Mesothelial cell of epicardium (in vitro differentiated cells): ENCODE measurements at regions not wholly inside any gene's neighbourhood (a gene's known extent, or its start where the extent isn't known, plus 50 kb on each side); places are given as distances from the start of the nearest gene placed in this dataset.

Experiments used
- DNase-seq, 2 experiments: peaks; one replicate each; pipeline ENCODE4 v3.0.0; 2021; ENCODE audit warnings: low spot score in 2 of 2; ENCODE audit not compliant: unreplicated experiment in 2 of 2
- H3K27ac Mint-ChIP-seq: 2 replicates; pipeline ENCODE4 v1.8.0; 2021; ENCODE audit warnings: mixed read lengths
- H3K27me3 Mint-ChIP-seq: 2 replicates; pipeline ENCODE4 v1.8.0; 2021; ENCODE audit warnings: low read depth, mixed read lengths
- H3K36me3 Mint-ChIP-seq: 2 replicates; pipeline ENCODE4 v1.8.0; 2021; ENCODE audit warnings: mixed read lengths
- H3K4me1 Mint-ChIP-seq: 2 replicates; pipeline ENCODE4 v1.8.0; 2021; ENCODE audit warnings: mixed read lengths
- H3K4me3 Mint-ChIP-seq: 2 replicates; pipeline ENCODE4 v1.8.0; 2021; ENCODE audit warnings: mild to moderate bottlenecking, moderate library complexity, mixed read lengths
- H3K9me3 Mint-ChIP-seq: 2 replicates; pipeline ENCODE4 v1.8.0; 2021; ENCODE audit warnings: mixed read lengths
- CTCF ChIP-seq: fragments of 200-600 bp; sonication (generic); IDR thresholded peaks from one replicate; pipeline ENCODE4 v1.5.0; 2021; ENCODE audit warnings: antibody characterized with exemption; ENCODE audit not compliant: unreplicated experiment

GRCh38 chr2:217102956-217103355 is 243.1 kb upstream of the TNP1 start:
- Mint-ChIP-seq H3K27me3 (no peaks in the 10 kb centered on the region), H3K9me3 (no peaks in the 10 kb centered on the region), H3K36me3 (no peaks in the 10 kb centered on the region), H3K27ac (no peak overlapping the region), H3K4me1 (no peaks in the 10 kb centered on the region), H3K4me3 (no peak overlapping the region)
- no peak for TF ChIP-seq CTCF
- DNase-seq, result no peak

GRCh38 chr2:217101972-217102371 is 242.1 kb upstream of the TNP1 start:
- no peak for DNase-seq
- no peak overlapping the region for H3K27ac Mint-ChIP-seq
- no peak for TF ChIP-seq CTCF
- no peaks in the 10 kb centered on the region for H3K27me3 Mint-ChIP-seq
- peaks cover 8% of the 10 kb centered on the region for H3K4me1 Mint-ChIP-seq
- no peaks in the 10 kb centered on the region for H3K36me3 Mint-ChIP-seq
- H3K4me3 Mint-ChIP-seq, result no peak overlapping the region
- no peaks in the 10 kb centered on the region for H3K9me3 Mint-ChIP-seq

- DNase-seq, result no peak
- Mint-ChIP-seq H3K4me1 (peaks cover 12% of the 10 kb centered on the region), H3K36me3 (no peaks in the 10 kb centered on the region), H3K27ac (no peak overlapping the region), H3K27me3 (no peaks in the 10 kb centered on the region), H3K9me3 (peaks cover 3% of the 10 kb centered on the region), H3K4me3 (no peak overlapping the region)
- no peak for TF ChIP-seq CTCF
These were observed 239.7 kb upstream of the TNP1 start for GRCh38 chr2:217099561-217099960.

- peaks cover 12% of the 10 kb centered on the region for H3K4me1 Mint-ChIP-seq
- no peaks in the 10 kb centered on the region for H3K36me3 Mint-ChIP-seq
- H3K4me3 Mint-ChIP-seq, result no peak overlapping the region
- no peak overlapping the region for H3K27ac Mint-ChIP-seq
- DNase-seq, result no peak
- TF ChIP-seq CTCF, result no peak
- no peaks in the 10 kb centered on the region for H3K27me3 Mint-ChIP-seq
- H3K9me3 Mint-ChIP-seq, result peaks cover 8% of the 10 kb centered on the region
These were observed 238.6 kb upstream of the TNP1 start for GRCh38 chr2:217098435-217098834.

GRCh38 chr2:217097346-217097745 is 237.5 kb upstream of the TNP1 start:
- H3K27ac Mint-ChIP-seq, result no peak overlapping the region
- no peak for DNase-seq
- peaks cover 8% of the 10 kb centered on the region for H3K9me3 Mint-ChIP-seq
- no peak overlapping the region for H3K4me3 Mint-ChIP-seq
- peaks cover 12% of the 10 kb centered on the region for H3K4me1 Mint-ChIP-seq
- H3K36me3 Mint-ChIP-seq, result no peaks in the 10 kb centered on the region
- no peaks in the 10 kb centered on the region for H3K27me3 Mint-ChIP-seq
- no peak for TF ChIP-seq CTCF
